ENCODE measurements at regions not wholly inside any gene's neighbourhood (a gene's known extent, or its start where the extent isn't known, plus 50 kb on each side); places are given as distances from the start of the nearest gene placed in this dataset.

- 79 to 86% (median 85%) methylated on average over 5 of the region's 5 CpGs for WGBS, 4 donors
- intact Hi-C loops (cut with DNase I) = no loop called here
- Histone ChIP-seq H3K9me3 (no peaks in the 10 kb centered on the region), H3K36me3 (no peaks in the 10 kb centered on the region), H3K27me3 (no peaks in the 10 kb centered on the region), H3K4me1 (peaks cover 0 to 7% (median 0%) of the 10 kb centered on the region in 12 donors), H3K4me3 (no peak overlapping the region), H3K27ac (no peak overlapping the region)
- no peak for DNase-seq
- TF ChIP-seq POLR2A (IDR thresholded peaks at IDR 0.05) (no peak), CTCF (IDR thresholded peaks at IDR 0.05) (no peak)
- ATAC-seq = no peak
These were observed 511.1 kb upstream of the MAP3K7 start for GRCh38 chr6:91098006-91098405.

DNA sequence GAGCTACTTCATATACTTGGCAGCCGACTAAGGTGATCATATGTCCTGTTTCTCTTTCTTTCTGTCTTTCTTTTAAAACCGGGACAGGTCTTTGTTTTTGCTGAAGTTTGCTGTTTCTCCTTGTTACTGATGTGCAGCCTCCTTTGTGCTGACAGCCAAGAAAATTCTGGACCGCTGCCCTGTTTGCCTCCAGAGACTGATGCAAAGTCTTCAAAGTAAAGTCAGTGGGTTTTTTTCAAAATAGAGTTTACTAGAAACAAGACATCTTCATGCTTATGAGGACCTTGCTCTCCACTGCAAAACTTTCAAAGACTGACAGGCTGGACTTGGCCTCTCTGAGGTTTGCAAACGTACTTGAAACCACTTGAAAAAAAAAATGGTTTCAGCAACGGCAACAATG lies 510.5 kb upstream of the MAP3K7 start:
- no peak for TF ChIP-seq POLR2A (IDR thresholded peaks at IDR 0.05)
- no peak for TF ChIP-seq CTCF (IDR thresholded peaks at IDR 0.05)
- Histone ChIP-seq H3K4me1 (peaks cover 0 to 7% (median 0%) of the 10 kb centered on the region in 12 donors), H3K36me3 (no peaks in the 10 kb centered on the region), H3K9me3 (no peaks in the 10 kb centered on the region), H3K27me3 (no peaks in the 10 kb centered on the region), H3K27ac (no peak overlapping the region), H3K4me3 (no peak overlapping the region)
- WGBS, 4 donors = 34 to 42% (median 37%) methylated on average over 5 of the region's 5 CpGs
- intact Hi-C loops (cut with DNase I) = no loop called here
- peak; percentile 29 to 59 (median 38) for DNase-seq
- no peak for ATAC-seq

GRCh38 chr6:91094806-91095475 lies 508.1 kb upstream of the MAP3K7 start:
- Histone ChIP-seq H3K4me1 (peaks cover 0 to 7% (median 0%) of the 10 kb centered on the region in 12 donors), H3K4me3 (no peak overlapping the region), H3K27ac (no peak overlapping the region), H3K9me3 (no peaks in the 10 kb centered on the region), H3K36me3 (no peaks in the 10 kb centered on the region), H3K27me3 (no peaks in the 10 kb centered on the region)
- TF ChIP-seq POLR2A (IDR thresholded peaks at IDR 0.05) (no peak), CTCF (IDR thresholded peaks at IDR 0.05) (no peak)
- intact Hi-C loops (cut with DNase I) = no loop called here
- ATAC-seq (no peak), DNase-seq (no peak)

GRCh38 chr6:91094341-91094740 lies 507.5 kb upstream of the MAP3K7 start:
- no peaks in the 10 kb centered on the region for H3K27me3 ChIP-seq
- no peaks in the 10 kb centered on the region for H3K9me3 ChIP-seq
- no peaks in the 10 kb centered on the region for H3K36me3 ChIP-seq
- intact Hi-C loops (cut with DNase I) = no loop called here
- H3K4me3 ChIP-seq = no peak overlapping the region
- TF ChIP-seq CTCF (IDR thresholded peaks at IDR 0.05) (no peak), POLR2A (IDR thresholded peaks at IDR 0.05) (no peak)
- no peak for DNase-seq
- no peak for ATAC-seq
- H3K4me1 ChIP-seq = peaks cover 0 to 7% (median 0%) of the 10 kb centered on the region in 12 donors
- H3K27ac ChIP-seq = no peak overlapping the region
